ENCODE measurements at regions not wholly inside any gene's neighbourhood (a gene's known extent, or its start where the extent isn't known, plus 50 kb on each side); places are given as distances from the start of the nearest gene placed in this dataset.

DNA sequence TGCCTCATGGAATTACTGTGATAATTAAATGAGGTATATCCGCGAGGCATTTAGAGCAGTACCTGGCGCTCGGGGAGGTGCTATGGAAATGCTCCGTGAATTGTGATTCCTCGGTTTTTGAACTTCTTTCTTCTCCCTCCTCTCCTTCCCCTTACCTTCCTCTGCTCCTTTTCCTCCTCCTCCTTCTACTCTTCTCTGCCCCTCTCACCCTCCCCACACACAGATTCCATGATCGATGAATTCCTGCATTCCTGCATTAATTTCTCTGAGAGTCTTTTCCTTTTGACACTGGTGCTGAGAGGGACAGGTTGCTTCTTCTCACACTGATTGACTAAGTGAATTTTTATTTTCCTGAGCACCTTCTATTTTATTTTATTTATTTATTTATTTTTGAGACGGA lies 101.2 kb upstream of the RGMA start:
- no peak overlapping the region for H3K9ac ChIP-seq (ENCODE audit: low read depth, low read length)
- no peak for ATAC-seq (ENCODE audit: insufficient read depth, low read depth)
- TF ChIP-seq, protein P1, sequence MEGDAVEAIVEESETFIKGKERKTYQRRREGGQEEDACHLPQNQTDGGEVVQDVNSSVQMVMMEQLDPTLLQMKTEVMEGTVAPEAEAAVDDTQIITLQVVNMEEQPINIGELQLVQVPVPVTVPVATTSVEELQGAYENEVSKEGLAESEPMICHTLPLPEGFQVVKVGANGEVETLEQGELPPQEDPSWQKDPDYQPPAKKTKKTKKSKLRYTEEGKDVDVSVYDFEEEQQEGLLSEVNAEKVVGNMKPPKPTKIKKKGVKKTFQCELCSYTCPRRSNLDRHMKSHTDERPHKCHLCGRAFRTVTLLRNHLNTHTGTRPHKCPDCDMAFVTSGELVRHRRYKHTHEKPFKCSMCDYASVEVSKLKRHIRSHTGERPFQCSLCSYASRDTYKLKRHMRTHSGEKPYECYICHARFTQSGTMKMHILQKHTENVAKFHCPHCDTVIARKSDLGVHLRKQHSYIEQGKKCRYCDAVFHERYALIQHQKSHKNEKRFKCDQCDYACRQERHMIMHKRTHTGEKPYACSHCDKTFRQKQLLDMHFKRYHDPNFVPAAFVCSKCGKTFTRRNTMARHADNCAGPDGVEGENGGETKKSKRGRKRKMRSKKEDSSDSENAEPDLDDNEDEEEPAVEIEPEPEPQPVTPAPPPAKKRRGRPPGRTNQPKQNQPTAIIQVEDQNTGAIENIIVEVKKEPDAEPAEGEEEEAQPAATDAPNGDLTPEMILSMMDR (IDR thresholded peaks at IDR 0.05; ENCODE audit: borderline replicate concordance, extremely low read depth, low read length, poor library complexity, severe bottlenecking), result no peak
- TF ChIP-seq EZH2 (IDR thresholded peaks at IDR 0.05; ENCODE audit: borderline replicate concordance, low read depth, low read length, severe bottlenecking), result no peak

DNA sequence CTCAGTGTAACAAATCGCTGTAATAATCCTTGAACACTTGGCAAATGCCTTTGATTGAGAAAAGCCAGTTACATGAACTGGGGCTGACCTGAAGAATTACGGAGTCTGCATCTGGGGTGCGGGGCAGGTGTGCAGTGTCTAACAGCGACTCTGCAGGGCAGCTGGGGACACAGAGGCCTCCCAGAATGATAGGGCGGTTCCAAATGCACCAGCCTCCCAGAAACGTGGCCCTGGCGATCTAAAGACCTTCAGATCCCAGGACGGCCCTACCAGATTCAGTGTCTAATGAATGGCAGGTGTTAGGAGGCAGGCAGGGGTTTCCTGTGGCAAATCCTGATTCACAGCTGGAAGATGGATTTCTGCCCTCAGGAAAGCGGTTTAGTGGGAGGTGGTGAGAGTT lies 100.5 kb upstream of the RGMA start:
- no peaks in the 10 kb centered on the region for H3K4me1 ChIP-seq (ENCODE audit: insufficient read depth, low read length)
- no peak overlapping the region for H3K27ac ChIP-seq (ENCODE audit: low read length)
- no peak for DNase-seq
- no peaks in the 10 kb centered on the region for H3K36me3 ChIP-seq (ENCODE audit: insufficient read depth, low read length)
- no peak overlapping the region for H3K4me2 ChIP-seq (ENCODE audit: insufficient read depth, low read length)
- H3K79me2 ChIP-seq (ENCODE audit: insufficient read depth, low read length), result no peaks in the 10 kb centered on the region
- no peak for ATAC-seq (ENCODE audit: insufficient read depth, low read depth)
- no peak overlapping the region for H3K9ac ChIP-seq (ENCODE audit: low read depth, low read length)
- TF ChIP-seq EZH2 (IDR thresholded peaks at IDR 0.05; ENCODE audit: borderline replicate concordance, low read depth, low read length, severe bottlenecking), result no peak
- TF ChIP-seq, protein P1 (IDR thresholded peaks at IDR 0.05; ENCODE audit: borderline replicate concordance, extremely low read depth, low read length, poor library complexity, severe bottlenecking), result no peak
- no peaks in the 10 kb centered on the region for H3K27me3 ChIP-seq (ENCODE audit: insufficient read depth, low read length, poor library complexity)
- H2AFZ ChIP-seq (ENCODE audit: low read depth, low read length), result no peak overlapping the region
- no peaks in the 10 kb centered on the region for H4K20me1 ChIP-seq (ENCODE audit: insufficient read depth, low read length)
- no peaks in the 10 kb centered on the region for H3K9me3 ChIP-seq (ENCODE audit: insufficient read depth, low read length, severe bottlenecking)
- no peak overlapping the region for H3K4me3 ChIP-seq (ENCODE audit: low read depth in 1 of 2, low read length in 2 of 2)

More for the DNA sequence above, 101.2 kb upstream of the RGMA start:
- Histone ChIP-seq H3K36me3 (ENCODE audit: insufficient read depth, low read length) (no peaks in the 10 kb centered on the region), H3K4me3 (ENCODE audit: low read depth in 1 of 2, low read length in 2 of 2) (no peak overlapping the region), H3K4me2 (ENCODE audit: insufficient read depth, low read length) (no peak overlapping the region), H3K27me3 (ENCODE audit: insufficient read depth, low read length, poor library complexity) (no peaks in the 10 kb centered on the region), H4K20me1 (ENCODE audit: insufficient read depth, low read length) (no peaks in the 10 kb centered on the region), H3K27ac (ENCODE audit: low read length) (no peak overlapping the region), H3K4me1 (ENCODE audit: insufficient read depth, low read length) (peaks cover 3% of the 10 kb centered on the region; the same call in 1 of the 2 replicates), H3K9me3 (ENCODE audit: insufficient read depth, low read length, severe bottlenecking) (no peaks in the 10 kb centered on the region), H3K79me2 (ENCODE audit: insufficient read depth, low read length) (no peaks in the 10 kb centered on the region), H2AFZ (ENCODE audit: low read depth, low read length) (no peak overlapping the region)
- DNase-seq, result no peak

DNA sequence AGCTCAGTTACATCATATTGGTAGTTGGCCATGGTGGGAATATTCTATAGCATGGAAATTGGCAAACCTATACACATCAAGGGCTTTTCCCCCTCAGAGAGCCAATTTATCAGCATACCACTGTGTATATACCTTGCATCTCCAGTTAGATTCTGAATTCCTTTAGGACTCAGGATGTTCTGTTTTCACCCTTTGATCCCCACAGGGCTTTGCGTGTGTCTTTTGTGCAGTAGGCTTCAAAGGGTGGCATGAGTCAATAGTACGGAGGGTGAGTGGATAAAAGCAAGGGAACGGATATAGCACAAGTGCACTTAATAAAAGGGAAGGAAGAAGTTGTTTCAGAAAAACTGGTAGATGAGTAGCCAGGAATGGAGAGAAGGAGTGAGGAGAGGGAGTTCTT lies 99.2 kb upstream of the RGMA start:
- no peak for TF ChIP-seq EZH2 (IDR thresholded peaks at IDR 0.05; ENCODE audit: borderline replicate concordance, low read depth, low read length, severe bottlenecking)
- TF ChIP-seq, protein P1 (IDR thresholded peaks at IDR 0.05; ENCODE audit: borderline replicate concordance, extremely low read depth, low read length, poor library complexity, severe bottlenecking), result no peak
- H3K36me3 ChIP-seq (ENCODE audit: insufficient read depth, low read length), result no peaks in the 10 kb centered on the region

DNA sequence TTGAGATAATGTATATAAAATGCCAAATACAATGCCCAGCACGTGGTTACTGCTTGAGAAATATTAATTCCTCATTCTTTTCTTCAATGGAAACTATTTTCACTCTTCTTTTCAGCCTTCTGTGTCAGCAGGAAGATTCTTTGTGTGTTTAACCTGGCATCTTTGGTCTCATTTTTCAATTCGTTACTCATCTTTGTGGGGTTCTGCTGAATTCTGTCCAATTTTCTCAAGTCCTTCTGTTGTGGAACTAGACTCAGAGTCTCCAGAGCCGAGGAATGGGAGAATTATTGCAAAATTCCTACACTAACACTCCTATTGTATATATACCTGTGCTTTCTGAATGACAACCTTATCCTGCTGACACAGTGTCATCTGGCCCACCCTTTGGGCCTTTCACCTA lies 96.8 kb upstream of the RGMA start:
- H3K79me2 ChIP-seq (ENCODE audit: insufficient read depth, low read length), result no peaks in the 10 kb centered on the region

More for the DNA sequence above, 99.2 kb upstream of the RGMA start:
- Histone ChIP-seq H3K4me1 (ENCODE audit: insufficient read depth, low read length) (no peaks in the 10 kb centered on the region), H3K79me2 (ENCODE audit: insufficient read depth, low read length) (no peaks in the 10 kb centered on the region), H2AFZ (ENCODE audit: low read depth, low read length) (no peak overlapping the region), H3K4me2 (ENCODE audit: insufficient read depth, low read length) (no peak overlapping the region), H3K27me3 (ENCODE audit: insufficient read depth, low read length, poor library complexity) (no peaks in the 10 kb centered on the region), H3K4me3 (ENCODE audit: low read depth in 1 of 2, low read length in 2 of 2) (no peak overlapping the region), H3K9ac (ENCODE audit: low read depth, low read length) (no peak overlapping the region), H3K9me3 (ENCODE audit: insufficient read depth, low read length, severe bottlenecking) (no peaks in the 10 kb centered on the region), H4K20me1 (ENCODE audit: insufficient read depth, low read length) (no peaks in the 10 kb centered on the region), H3K27ac (ENCODE audit: low read length) (no peak overlapping the region)
- ATAC-seq (ENCODE audit: insufficient read depth, low read depth) (no peak), DNase-seq (no peak)

More for the DNA sequence above, 96.8 kb upstream of the RGMA start:
- H3K4me1 ChIP-seq (ENCODE audit: insufficient read depth, low read length), result no peaks in the 10 kb centered on the region
- H3K36me3 ChIP-seq (ENCODE audit: insufficient read depth, low read length), result no peaks in the 10 kb centered on the region
- no peaks in the 10 kb centered on the region for H4K20me1 ChIP-seq (ENCODE audit: insufficient read depth, low read length)
- no peak overlapping the region for H3K4me3 ChIP-seq (ENCODE audit: low read depth in 1 of 2, low read length in 2 of 2)
- H2AFZ ChIP-seq (ENCODE audit: low read depth, low read length), result no peak overlapping the region
- ATAC-seq (ENCODE audit: insufficient read depth, low read depth), result no peak
- H3K9me3 ChIP-seq (ENCODE audit: insufficient read depth, low read length, severe bottlenecking), result no peaks in the 10 kb centered on the region
- H3K9ac ChIP-seq (ENCODE audit: low read depth, low read length), result no peak overlapping the region
- no peak overlapping the region for H3K4me2 ChIP-seq (ENCODE audit: insufficient read depth, low read length)
- no peak for DNase-seq
- TF ChIP-seq, protein P1 (IDR thresholded peaks at IDR 0.05; ENCODE audit: borderline replicate concordance, extremely low read depth, low read length, poor library complexity, severe bottlenecking), result no peak
- TF ChIP-seq EZH2 (IDR thresholded peaks at IDR 0.05; ENCODE audit: borderline replicate concordance, low read depth, low read length, severe bottlenecking), result no peak
- no peak overlapping the region for H3K27ac ChIP-seq (ENCODE audit: low read length)
- no peaks in the 10 kb centered on the region for H3K27me3 ChIP-seq (ENCODE audit: insufficient read depth, low read length, poor library complexity)
